PC-9 (cell line): ENCODE measurements at regions not wholly inside any gene's neighbourhood (a gene's known extent, or its start where the extent isn't known, plus 50 kb on each side); places are given as distances from the start of the nearest gene placed in this dataset.

Experiments
- BruUV-seq: library from RNA; stranded (reverse); fragments of 400-500 nt; replicated peaks from 2 replicates; lab custom pipeline; 2021; lab: Mats Ljungman, UMichigan
- CTCF ChIA-PET: fragments of 300-600 bp; sonication (Branson Sonifier 250); formaldehyde crosslinking; loops from one replicate; lab custom pipeline; 2022; ENCODE audit warnings: antibody characterized with exemption; lab: Charles Lee
- POLR2A ChIA-PET: fragments of 300-600 bp; sonication (Branson Sonifier 250); formaldehyde crosslinking; loops from one replicate; lab custom pipeline; 2022; ENCODE audit warnings: antibody characterized with exemption; ENCODE audit not compliant: unreplicated experiment; lab: Charles Lee
- DNase-seq, 2 experiments: peaks; one replicate each; pipeline versions ENCODE4 v3.0.0 to v3.0.0-alpha.2; 2015 to 2022; ENCODE audit warnings: mixed read lengths in 1 of 2
- H2AFZ ChIP-seq: fragments of 200-600 bp; sonication (generic); 2 replicates; pipeline ENCODE4 v1.8.1; 2017; ENCODE audit warnings: antibody characterized with exemption
- H3F3A ChIP-seq: fragments of 200-600 bp; sonication (generic); 2 replicates; pipeline ENCODE4 v1.8.1; 2017; ENCODE audit warnings: antibody characterized with exemption, mild to moderate bottlenecking, low read depth; ENCODE audit not compliant: insufficient read depth
- H3K27ac ChIP-seq: fragments of 200-600 bp; sonication (generic); 2 replicates; pipeline ENCODE4 v1.6.1; 2016; ENCODE audit warnings: mixed run types
- H3K27me3 ChIP-seq: fragments of 200-600 bp; sonication (generic); 2 replicates; pipeline ENCODE4 v1.6.1; 2016; ENCODE audit warnings: low read depth, mixed run types; ENCODE audit not compliant: insufficient read depth
- H3K36me3 ChIP-seq: fragments of 200-600 bp; sonication (generic); 2 replicates; pipeline ENCODE4 v1.6.1; 2016; ENCODE audit warnings: low read depth, mixed run types
- H3K4me1 ChIP-seq: fragments of 200-600 bp; sonication (generic); replicated peaks from 2 replicates; pipeline ENCODE4 v1.6.1; 2016; ENCODE audit warnings: mixed run types; ENCODE audit not compliant: insufficient read depth
- H3K4me2 ChIP-seq: fragments of 200-600 bp; sonication (generic); 2 replicates; pipeline ENCODE4 v1.6.1; 2017; ENCODE audit warnings: mixed run types
- H3K4me3 ChIP-seq: fragments of 200-600 bp; sonication (generic); 2 replicates; pipeline ENCODE4 v1.6.1; 2016; ENCODE audit warnings: mixed run types
- H3K79me2 ChIP-seq: fragments of 200-600 bp; sonication (generic); 2 replicates; pipeline ENCODE4 v1.6.1; 2017; ENCODE audit warnings: low read depth, mixed run types
- H3K9me2 ChIP-seq: fragments of 200-600 bp; sonication (generic); 2 replicates; pipeline ENCODE4 v1.8.1; 2017; ENCODE audit warnings: mild to moderate bottlenecking; ENCODE audit not compliant: insufficient read depth
- H3K9me3 ChIP-seq: fragments of 200-600 bp; sonication (generic); 2 replicates; pipeline ENCODE4 v1.8.1; 2016; ENCODE audit warnings: low read depth; ENCODE audit not compliant: insufficient read depth
- H4K20me1 ChIP-seq: fragments of 200-600 bp; sonication (generic); 2 replicates; pipeline ENCODE4 v1.8.1; 2017; ENCODE audit not compliant: insufficient read depth
- EZH2 ChIP-seq: fragments of 200-600 bp; sonication (generic); IDR thresholded peaks from 2 replicates; pipeline ENCODE4 v1.8.0; 2017; ENCODE audit warnings: antibody characterized with exemption, low read depth
- intact Hi-C: fragments of 100-400 bp; cut with micrococcal nuclease; formaldehyde crosslinking; loops from one replicate; pipeline ENCODE4 v1.10.0; 2022; ENCODE audit not compliant: unreplicated experiment
- TF ChIP-seq, protein P1 (sequence below): fragments of 200-600 bp; sonication (generic); conservative IDR thresholded peaks from 2 replicates; pipeline ENCODE4 v1.6.1; 2017; ENCODE audit warnings: mixed run types, antibody characterized with exemption, mild to moderate bottlenecking, moderate library complexity

DNA sequence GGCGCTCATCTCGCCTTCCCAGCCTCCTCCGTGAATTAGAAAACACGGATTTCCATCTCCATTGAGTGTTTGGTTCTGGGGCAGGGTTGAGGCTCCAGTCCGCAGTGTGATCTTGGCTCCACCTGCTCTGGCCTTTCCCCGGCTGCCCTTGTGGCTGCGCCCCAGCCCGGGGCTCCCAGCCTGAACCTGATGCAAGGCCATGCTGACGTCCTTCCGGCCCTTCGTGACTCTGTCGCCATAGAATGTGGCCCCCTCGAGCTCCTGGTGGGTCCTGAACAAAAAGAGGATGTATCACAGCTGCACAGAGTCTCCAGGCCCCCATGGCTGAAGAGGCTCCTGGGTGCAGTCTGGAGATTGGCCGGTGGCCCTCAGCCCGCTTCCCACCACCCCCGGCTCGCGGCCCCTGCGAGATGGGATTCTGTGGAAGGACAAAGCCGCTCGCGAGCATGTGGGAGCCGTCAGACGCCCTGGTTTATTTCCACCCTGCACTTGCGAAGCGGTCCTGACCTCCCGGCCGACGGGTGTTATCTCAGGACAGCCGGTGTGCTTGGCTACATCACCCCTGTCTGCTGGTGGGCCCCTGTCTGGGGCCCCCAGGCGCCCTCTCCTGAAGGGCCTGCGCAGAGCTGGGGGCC lies 1214.0 kb downstream of the BRD1 start:
- H3K27ac ChIP-seq, result no peak overlapping the region
- intact Hi-C loops, result no loop called here
- no peaks in the 10 kb centered on the region for H3K9me2 ChIP-seq
- ChIA-PET POLR2A (no interaction called here), CTCF (no interaction called here)
- no peaks in the 10 kb centered on the region for H3K4me1 ChIP-seq
- no TSS peak for BruUV-seq
- H3K4me2 ChIP-seq, result no peak overlapping the region
- no peaks in the 10 kb centered on the region for H3K79me2 ChIP-seq
- no peaks in the 10 kb centered on the region for H3F3A ChIP-seq
- peaks cover 100% of the 10 kb centered on the region for H3K27me3 ChIP-seq
- no peak for DNase-seq
- no peaks in the 10 kb centered on the region for H3K36me3 ChIP-seq
- TF ChIP-seq EZH2, result no peak; the same call in 1 of the 2 replicates
- TF ChIP-seq, protein P1, sequence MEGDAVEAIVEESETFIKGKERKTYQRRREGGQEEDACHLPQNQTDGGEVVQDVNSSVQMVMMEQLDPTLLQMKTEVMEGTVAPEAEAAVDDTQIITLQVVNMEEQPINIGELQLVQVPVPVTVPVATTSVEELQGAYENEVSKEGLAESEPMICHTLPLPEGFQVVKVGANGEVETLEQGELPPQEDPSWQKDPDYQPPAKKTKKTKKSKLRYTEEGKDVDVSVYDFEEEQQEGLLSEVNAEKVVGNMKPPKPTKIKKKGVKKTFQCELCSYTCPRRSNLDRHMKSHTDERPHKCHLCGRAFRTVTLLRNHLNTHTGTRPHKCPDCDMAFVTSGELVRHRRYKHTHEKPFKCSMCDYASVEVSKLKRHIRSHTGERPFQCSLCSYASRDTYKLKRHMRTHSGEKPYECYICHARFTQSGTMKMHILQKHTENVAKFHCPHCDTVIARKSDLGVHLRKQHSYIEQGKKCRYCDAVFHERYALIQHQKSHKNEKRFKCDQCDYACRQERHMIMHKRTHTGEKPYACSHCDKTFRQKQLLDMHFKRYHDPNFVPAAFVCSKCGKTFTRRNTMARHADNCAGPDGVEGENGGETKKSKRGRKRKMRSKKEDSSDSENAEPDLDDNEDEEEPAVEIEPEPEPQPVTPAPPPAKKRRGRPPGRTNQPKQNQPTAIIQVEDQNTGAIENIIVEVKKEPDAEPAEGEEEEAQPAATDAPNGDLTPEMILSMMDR, result no peak
- peaks cover 3% of the 10 kb centered on the region for H4K20me1 ChIP-seq
- no peak overlapping the region for H3K4me3 ChIP-seq
- H3K9me3 ChIP-seq, result no peaks in the 10 kb centered on the region
- H2AFZ ChIP-seq, result no peak overlapping the region

DNA sequence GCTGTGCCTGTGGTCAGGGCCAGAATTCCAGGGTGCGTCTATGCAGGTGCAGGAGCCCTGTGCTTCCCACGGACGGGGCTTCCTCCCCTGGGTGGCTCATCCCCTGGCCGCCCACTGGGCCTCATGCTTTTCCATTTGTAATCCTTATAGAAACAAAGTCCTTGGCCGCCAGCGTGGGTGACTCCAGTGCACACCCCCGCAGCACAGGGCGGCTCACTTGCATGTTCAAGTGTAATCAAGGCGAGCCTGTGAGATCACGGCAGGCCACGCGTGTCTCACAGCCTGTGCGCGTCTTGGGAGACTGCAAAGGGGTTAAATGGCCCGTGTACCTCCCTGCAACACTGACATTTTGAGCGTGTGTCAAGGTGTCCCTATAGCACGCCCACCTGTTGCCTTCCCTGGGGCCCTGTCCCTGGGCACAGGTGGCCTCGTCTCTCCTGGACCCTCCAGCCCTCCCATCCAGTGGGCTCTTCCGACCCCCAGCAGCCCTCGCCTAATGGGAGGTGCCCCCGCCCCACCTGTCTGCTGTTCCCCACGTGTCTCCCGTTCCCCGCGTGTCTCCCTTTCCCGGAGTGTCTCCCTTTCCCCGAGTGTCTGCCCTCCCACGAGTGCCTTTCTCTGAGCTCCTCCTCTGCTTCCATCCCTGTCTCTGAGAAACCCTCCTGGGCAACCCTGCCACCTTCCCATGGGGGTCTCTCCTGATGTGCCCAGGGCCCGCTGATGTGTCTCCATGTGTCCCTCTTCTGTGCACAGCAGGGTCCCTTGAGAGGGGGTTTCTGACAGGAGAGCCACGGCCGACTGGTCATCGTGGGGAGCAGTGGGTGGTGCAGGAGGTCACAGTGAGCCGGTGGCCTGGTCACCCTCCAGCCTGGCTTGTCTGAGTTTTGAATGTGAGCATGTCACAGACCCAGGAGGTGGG lies 1215.3 kb downstream of the BRD1 start:
- Histone ChIP-seq H4K20me1 (peaks cover 3% of the 10 kb centered on the region), H3F3A (no peaks in the 10 kb centered on the region), H3K9me2 (no peaks in the 10 kb centered on the region), H3K36me3 (no peaks in the 10 kb centered on the region), H3K4me1 (no peaks in the 10 kb centered on the region), H3K4me3 (no peak overlapping the region), H3K27me3 (peaks cover 95% of the 10 kb centered on the region), H3K27ac (no peak overlapping the region), H3K9me3 (no peaks in the 10 kb centered on the region), H3K4me2 (no peak overlapping the region), H2AFZ (no peak overlapping the region), H3K79me2 (no peaks in the 10 kb centered on the region)
- ChIA-PET CTCF (no interaction called here), POLR2A (no interaction called here)
- intact Hi-C loops, result no loop called here
- DNase-seq, result no peak
- TF ChIP-seq EZH2, result no peak
- TF ChIP-seq, protein P1, result no peak
- no TSS peak for BruUV-seq

DNA sequence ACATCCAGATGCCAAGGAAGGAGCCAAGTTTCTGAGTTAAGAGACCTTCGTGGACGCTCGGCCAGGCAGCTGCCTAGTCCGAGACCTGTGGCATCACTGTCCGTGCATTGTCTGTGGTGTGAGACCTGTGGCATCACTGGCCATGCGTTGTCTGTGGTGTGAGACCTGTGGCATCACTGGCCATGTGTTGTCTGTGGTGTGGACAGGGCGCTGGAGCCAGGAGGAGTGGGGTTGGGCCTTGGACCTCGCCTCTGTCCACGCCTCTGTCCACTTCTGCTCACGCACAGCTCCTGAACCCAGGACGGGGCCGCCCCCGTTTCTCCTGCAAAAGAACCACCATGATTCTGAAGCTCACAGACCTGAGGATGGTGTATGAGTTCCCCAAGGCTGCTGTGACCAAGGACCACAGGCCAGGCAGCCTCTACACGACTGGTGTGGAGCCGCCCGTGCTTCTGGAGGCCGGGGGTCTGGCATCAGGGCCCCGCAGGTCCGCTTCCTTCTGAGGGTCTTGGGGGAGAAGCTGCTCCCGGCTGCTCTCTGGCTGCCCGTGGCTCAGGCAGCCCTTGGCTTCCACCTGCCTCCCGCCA lies 1218.3 kb downstream of the BRD1 start:
- H4K20me1 ChIP-seq, result peaks cover 3% of the 10 kb centered on the region; the same call in 1 of the 2 replicates
- CTCF ChIA-PET, result no interaction called here
- no peak overlapping the region for H2AFZ ChIP-seq
- H3K4me3 ChIP-seq, result no peak overlapping the region
- H3K9me2 ChIP-seq, result no peaks in the 10 kb centered on the region
- BruUV-seq, result no TSS peak
- no peak for DNase-seq
- H3K79me2 ChIP-seq, result no peaks in the 10 kb centered on the region
- no peaks in the 10 kb centered on the region for H3K9me3 ChIP-seq
- TF ChIP-seq EZH2, result no peak
- TF ChIP-seq, protein P1, result no peak
- no peaks in the 10 kb centered on the region for H3K36me3 ChIP-seq
- intact Hi-C loops, result no loop called here
- H3K4me1 ChIP-seq, result no peaks in the 10 kb centered on the region
- no peaks in the 10 kb centered on the region for H3F3A ChIP-seq
- POLR2A ChIA-PET, result no interaction called here
- no peak overlapping the region for H3K27ac ChIP-seq
- no peak overlapping the region for H3K4me2 ChIP-seq
- H3K27me3 ChIP-seq, result peaks cover 66% of the 10 kb centered on the region
